ENCODE measurements at regions not wholly inside any gene's neighbourhood (a gene's known extent, or its start where the extent isn't known, plus 50 kb on each side); places are given as distances from the start of the nearest gene placed in this dataset.

GRCh38 chr2:226118471-226119429 is 680.9 kb downstream of the IRS1 start:
- no peaks in the 10 kb centered on the region for H3K36me3 Mint-ChIP-seq (ENCODE audit: insufficient read depth, unreplicated experiment)
- H3K4me1 Mint-ChIP-seq (ENCODE audit: insufficient read depth, unreplicated experiment), result peaks cover 59% of the 10 kb centered on the region
- DNase-seq (ENCODE audit: unreplicated experiment), result peak; percentile 94
- BruUV-seq (replicated peaks), result no TSS peak
- ChIA-PET CTCF (interaction anchor here (0.6 to 1.6 kb wide), 9 partner anchors 88 to 681 kb away, joined by 3 to 5 read pairs (median 3); partner anchors contain the start of gene IRS1), POLR2A (interaction anchor here (0.6 to 6.5 kb wide), 42 partner anchors 9 to 863 kb away, joined by 3 to 94 read pairs (median 4); partner anchors contain the start of genes IRS1 and RHBDD1)
- peak overlapping the region; percentile 63 for H3K4me3 Mint-ChIP-seq (ENCODE audit: unreplicated experiment)
- no peak for TF ChIP-seq CTCF (IDR thresholded peaks at IDR 0.05; ENCODE audit: unreplicated experiment)
- intact Hi-C loops (cut with micrococcal nuclease), result loop anchor here (1.0 to 10.0 kb wide), 6 partner anchors 91 to 681 kb away; partner anchors contain the start of gene IRS1
- no peaks in the 10 kb centered on the region for H3K27me3 Mint-ChIP-seq (ENCODE audit: insufficient read depth, unreplicated experiment)
- peaks cover 7% of the 10 kb centered on the region for H3K9me3 Mint-ChIP-seq (ENCODE audit: unreplicated experiment)
- H3K27ac Mint-ChIP-seq (ENCODE audit: low read depth, unreplicated experiment), result peak overlapping the region; percentile 65

GRCh38 chr2:226117510-226118065 is 682.0 kb downstream of the IRS1 start:
- no peak overlapping the region for H3K4me3 Mint-ChIP-seq (ENCODE audit: unreplicated experiment)
- no peak for TF ChIP-seq CTCF (IDR thresholded peaks at IDR 0.05; ENCODE audit: unreplicated experiment)
- peak overlapping the region; percentile 65 for H3K27ac Mint-ChIP-seq (ENCODE audit: low read depth, unreplicated experiment)
- ChIA-PET CTCF (interaction anchor here (0.6 to 1.6 kb wide), 10 partner anchors 87 to 680 kb away, joined by 3 to 5 read pairs (median 3); no protein-coding TSS in a partner anchor), POLR2A (interaction anchor here (0.7 to 6.5 kb wide), 24 partner anchors 12 to 797 kb away, joined by 3 to 94 read pairs (median 4); partner anchors contain the start of genes IRS1 and RHBDD1)
- DNase-seq (ENCODE audit: unreplicated experiment), result no peak
- no peaks in the 10 kb centered on the region for H3K27me3 Mint-ChIP-seq (ENCODE audit: insufficient read depth, unreplicated experiment)
- intact Hi-C loops (cut with micrococcal nuclease), result loop anchor here (1.0 to 10.0 kb wide), 6 partner anchors 90 to 682 kb away; partner anchors contain the start of gene IRS1
- no peaks in the 10 kb centered on the region for H3K36me3 Mint-ChIP-seq (ENCODE audit: insufficient read depth, unreplicated experiment)
- peaks cover 53% of the 10 kb centered on the region for H3K4me1 Mint-ChIP-seq (ENCODE audit: insufficient read depth, unreplicated experiment)
- no TSS peak for BruUV-seq (replicated peaks)
- H3K9me3 Mint-ChIP-seq (ENCODE audit: unreplicated experiment), result no peaks in the 10 kb centered on the region

GRCh38 chr2:226116346-226116745 is 683.3 kb downstream of the IRS1 start:
- no peak overlapping the region for H3K27ac Mint-ChIP-seq (ENCODE audit: low read depth, unreplicated experiment)
- ChIA-PET POLR2A (interaction anchor here (0.7 to 6.5 kb wide), 11 partner anchors 9 to 683 kb away, joined by 3 to 94 read pairs (median 8); partner anchors contain the start of gene IRS1), CTCF (interaction anchor here (1.0 to 1.4 kb wide), 2 partner anchors 447 to 684 kb away, joined by 3 read pairs; partner anchors contain the start of gene IRS1)
- no peaks in the 10 kb centered on the region for H3K27me3 Mint-ChIP-seq (ENCODE audit: insufficient read depth, unreplicated experiment)
- TF ChIP-seq CTCF (IDR thresholded peaks at IDR 0.05; ENCODE audit: unreplicated experiment), result no peak
- DNase-seq (ENCODE audit: unreplicated experiment), result no peak
- no peak overlapping the region for H3K4me3 Mint-ChIP-seq (ENCODE audit: unreplicated experiment)
- no peaks in the 10 kb centered on the region for H3K9me3 Mint-ChIP-seq (ENCODE audit: unreplicated experiment)
- H3K4me1 Mint-ChIP-seq (ENCODE audit: insufficient read depth, unreplicated experiment), result peaks cover 47% of the 10 kb centered on the region
- intact Hi-C loops (cut with micrococcal nuclease), result loop anchor here (5.0 to 10.0 kb wide), 4 partner anchors 89 to 536 kb away; no protein-coding TSS in a partner anchor
- no TSS peak for BruUV-seq (replicated peaks)
- H3K36me3 Mint-ChIP-seq (ENCODE audit: insufficient read depth, unreplicated experiment), result no peaks in the 10 kb centered on the region

Measured in MCF 10A (cell line).